GM18861 (cell line): ENCODE measurements at regions not wholly inside any gene's neighbourhood (a gene's known extent, or its start where the extent isn't known, plus 50 kb on each side); places are given as distances from the start of the nearest gene placed in this dataset.

Source experiments
- ATAC-seq: cut with Tn5 transposase; IDR thresholded peaks from one replicate; pipeline ENCODE4 v1.9.1; 2021; ENCODE audit not compliant: unreplicated experiment

GRCh38 chr16:79687249-79688130 is 87.0 kb upstream of the MAF start:
- no peak for ATAC-seq

DNA sequence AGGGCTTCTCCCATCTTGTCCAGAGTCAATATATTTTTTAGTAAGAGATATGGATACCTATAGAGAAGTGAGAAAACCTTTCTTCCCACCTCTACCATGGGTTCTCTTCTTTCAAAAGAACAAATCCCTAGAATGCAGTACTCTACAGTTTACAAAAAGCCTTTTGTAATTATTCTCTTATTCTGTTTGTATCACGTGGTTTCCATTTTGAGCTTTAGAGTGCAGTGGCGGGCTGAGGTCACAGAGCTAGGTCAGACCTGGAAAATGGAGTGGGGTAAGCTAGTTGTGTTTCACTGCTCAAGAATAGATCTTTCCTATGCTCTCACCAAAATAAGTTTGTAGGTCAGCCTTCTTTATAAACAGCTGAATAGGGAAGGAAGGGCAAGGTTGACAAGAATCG is 85.3 kb upstream of the MAF start:
- ATAC-seq, result no peak

DNA sequence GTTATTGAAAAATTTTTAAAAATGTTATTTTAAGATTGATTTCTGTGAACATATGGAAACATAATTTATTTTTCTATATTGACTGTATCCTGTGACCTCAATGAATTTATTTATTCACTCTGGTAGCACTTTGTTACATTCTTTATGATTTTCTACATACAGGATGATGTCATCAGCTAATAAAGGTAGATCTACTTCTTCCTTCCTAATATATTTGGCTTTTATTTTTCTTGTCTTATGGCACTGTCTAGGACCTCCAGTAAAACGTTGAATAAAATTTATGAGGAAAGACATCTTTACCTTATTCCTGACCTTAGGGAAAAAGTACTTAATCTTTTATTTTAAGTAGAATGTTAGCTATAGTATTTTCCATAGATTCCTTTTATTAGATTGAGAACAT is 78.8 kb upstream of the MAF start:
- no peak for ATAC-seq

- no peak for ATAC-seq
Measured at GRCh38 chr16:79677799-79678530, 77.4 kb upstream of the MAF start.

DNA sequence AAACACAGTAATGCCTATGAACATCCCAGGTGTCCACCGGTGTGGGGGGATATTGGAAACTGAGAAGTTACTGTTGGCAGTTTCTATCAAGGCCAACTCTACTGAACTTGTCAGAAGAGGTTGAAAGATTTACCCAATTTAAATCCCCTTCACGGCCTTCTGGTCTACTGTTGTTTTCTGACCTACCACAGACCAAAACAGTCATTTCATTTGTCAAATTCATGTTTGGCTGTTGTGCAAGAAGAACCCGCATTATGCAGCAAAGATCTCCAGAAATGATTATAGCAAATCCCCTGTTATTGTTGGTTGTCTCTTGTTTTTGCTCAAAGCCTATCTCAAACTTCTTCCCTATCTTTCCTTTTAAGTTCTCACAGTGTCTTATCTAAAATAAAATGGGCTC is 73.1 kb upstream of the MAF start:
- no peak for ATAC-seq

- ATAC-seq, result no peak
Measured at GRCh38 chr16:79672524-79672923, 72.0 kb upstream of the MAF start.

- no peak for ATAC-seq
Measured at GRCh38 chr16:79668502-79668901, 68.0 kb upstream of the MAF start.

GRCh38 chr16:79665970-79666369 is 65.4 kb upstream of the MAF start:
- no peak for ATAC-seq

GRCh38 chr16:79664407-79664806 is 63.9 kb upstream of the MAF start:
- no peak for ATAC-seq

- ATAC-seq, result no peak
Measured at GRCh38 chr16:79662669-79663313, 62.3 kb upstream of the MAF start.

DNA sequence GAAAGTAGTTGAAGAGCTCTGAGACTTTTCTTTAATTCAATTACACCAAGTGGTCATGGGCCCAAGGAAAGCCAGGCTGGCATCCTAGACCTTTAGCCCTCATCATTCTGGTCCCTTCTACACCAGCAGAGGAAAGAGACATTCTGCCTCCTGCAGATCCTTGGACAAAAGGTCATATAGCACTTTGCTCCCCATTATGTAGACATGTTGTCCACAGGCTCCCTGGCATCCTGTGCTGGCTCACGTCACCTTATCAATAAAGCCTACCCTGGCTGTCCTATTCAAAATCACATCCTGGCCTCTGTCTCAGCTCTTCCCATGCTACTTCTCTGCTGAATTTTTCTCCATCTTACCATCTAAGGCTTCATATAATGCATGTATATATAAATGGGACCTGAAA is 61.6 kb upstream of the MAF start:
- ATAC-seq, result no peak

GRCh38 chr16:79661578-79661977 is 61.0 kb upstream of the MAF start:
- ATAC-seq, result no peak

GRCh38 chr16:79659344-79659743 is 58.8 kb upstream of the MAF start:
- ATAC-seq, result no peak

GRCh38 chr16:79658301-79659033 is 57.9 kb upstream of the MAF start:
- no peak for ATAC-seq

GRCh38 chr16:79656553-79657115 is 56.1 kb upstream of the MAF start:
- no peak for ATAC-seq

DNA sequence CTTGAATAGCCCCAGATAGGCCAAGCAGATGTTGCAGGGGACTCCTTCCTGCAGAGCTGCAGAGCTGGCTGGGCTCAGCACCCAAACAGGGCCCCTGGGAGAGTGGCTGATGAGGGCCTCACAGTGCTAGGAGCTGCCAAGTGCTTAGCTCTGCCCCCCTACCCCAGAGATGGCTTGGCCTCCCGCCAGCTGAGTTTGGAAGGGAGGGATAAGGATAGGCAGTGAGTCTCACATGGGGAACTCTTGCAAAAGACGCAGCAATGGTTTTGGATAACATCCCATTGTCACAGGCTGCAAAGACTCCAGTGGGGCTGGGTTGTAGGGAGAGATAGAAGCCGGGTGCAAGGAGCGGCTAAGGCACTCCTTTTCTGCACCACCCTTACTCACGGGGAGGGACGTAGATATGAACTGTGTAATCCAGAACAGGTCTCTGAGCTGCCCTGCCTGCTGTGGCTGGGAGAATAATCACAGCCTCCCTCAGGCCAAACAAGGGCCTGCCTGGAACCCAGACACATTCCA is 52.9 kb upstream of the MAF start:
- ATAC-seq, result no peak

DNA sequence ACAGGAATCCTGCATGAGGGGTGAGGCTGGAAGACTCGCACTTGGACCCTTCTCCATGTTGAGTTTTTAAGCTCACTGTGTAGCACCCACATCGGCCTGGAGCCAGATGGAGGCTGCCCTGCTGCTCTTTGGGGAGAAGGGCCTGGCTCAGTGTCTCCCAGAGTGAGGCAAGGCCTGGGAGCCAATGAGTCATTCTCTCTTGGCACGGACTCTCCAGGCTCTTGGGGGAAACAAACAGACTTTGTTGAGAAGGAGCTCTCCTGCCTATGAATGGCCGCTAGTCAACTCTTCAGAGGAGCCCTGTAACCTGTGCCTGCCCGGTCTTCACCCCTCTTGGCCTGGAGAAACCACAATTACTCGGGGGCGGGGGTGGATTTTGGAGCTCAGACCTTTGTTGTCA is 50.8 kb upstream of the MAF start:
- ATAC-seq, result no peak
